ENCODE measurements at regions not wholly inside any gene's neighbourhood (a gene's known extent, or its start where the extent isn't known, plus 50 kb on each side); places are given as distances from the start of the nearest gene placed in this dataset.
A peak's percentile ranks its signal among the peaks of the same experiment; 100 is the strongest.

GRCh38 chr18:77668219-77668618 is 418.6 kb downstream of the GALR1 start:
- DNase-seq = no peak

GRCh38 chr18:77669331-77669730 is 419.7 kb downstream of the GALR1 start:
- DNase-seq = no peak

GRCh38 chr18:77671456-77672167 is 422.0 kb downstream of the GALR1 start:
- DNase-seq = no peak

GRCh38 chr18:77676910-77677309 is 427.3 kb downstream of the GALR1 start:
- no peak for DNase-seq

- no peak for DNase-seq
These were observed 427.9 kb downstream of the GALR1 start for GRCh38 chr18:77677536-77677935.

GRCh38 chr18:77679869-77680268 is 430.2 kb downstream of the GALR1 start:
- DNase-seq = no peak

- no peak for DNase-seq
These were observed 450.4 kb downstream of the GALR1 start for GRCh38 chr18:77700051-77700450.

GRCh38 chr18:77701977-77702376 is 452.3 kb downstream of the GALR1 start:
- no peak for DNase-seq

- DNase-seq = peak; percentile 1 to 3
These were observed 453.0 kb downstream of the GALR1 start for GRCh38 chr18:77702686-77703085.

- no peak for DNase-seq
These were observed 455.7 kb downstream of the GALR1 start for GRCh38 chr18:77705301-77705700.

- DNase-seq = no peak
These were observed 459.3 kb downstream of the GALR1 start for GRCh38 chr18:77708826-77709506.

- DNase-seq = no peak
These were observed 461.4 kb downstream of the GALR1 start for GRCh38 chr18:77711096-77711495.

GRCh38 chr18:77714716-77715115 is 465.1 kb downstream of the GALR1 start:
- DNase-seq = no peak

GRCh38 chr18:77716282-77716681 is 466.6 kb downstream of the GALR1 start:
- DNase-seq = no peak

- no peak for DNase-seq
These were observed 483.8 kb downstream of the GALR1 start for GRCh38 chr18:77733292-77733903.

GRCh38 chr18:77736842-77737241 is 487.2 kb downstream of the GALR1 start:
- no peak for DNase-seq

- DNase-seq = no peak
These were observed 487.8 kb downstream of the GALR1 start for GRCh38 chr18:77737405-77737804.

GRCh38 chr18:77749089-77749488 is 499.4 kb downstream of the GALR1 start:
- DNase-seq = no peak

GRCh38 chr18:77750006-77750405 is 500.4 kb downstream of the GALR1 start:
- DNase-seq = no peak

- no peak for DNase-seq
These were observed 504.9 kb downstream of the GALR1 start for GRCh38 chr18:77754475-77755044.

GRCh38 chr18:77755187-77755586 is 505.5 kb downstream of the GALR1 start:
- DNase-seq = no peak

GRCh38 chr18:77761332-77761731 is 511.7 kb downstream of the GALR1 start:
- no peak for DNase-seq

GRCh38 chr18:77762014-77762413 is 512.4 kb downstream of the GALR1 start:
- no peak for DNase-seq

- DNase-seq = no peak
These were observed 513.0 kb downstream of the GALR1 start for GRCh38 chr18:77762642-77763041.
